ENCODE measurements at regions not wholly inside any gene's neighbourhood (a gene's known extent, or its start where the extent isn't known, plus 50 kb on each side); places are given as distances from the start of the nearest gene placed in this dataset.

DNA sequence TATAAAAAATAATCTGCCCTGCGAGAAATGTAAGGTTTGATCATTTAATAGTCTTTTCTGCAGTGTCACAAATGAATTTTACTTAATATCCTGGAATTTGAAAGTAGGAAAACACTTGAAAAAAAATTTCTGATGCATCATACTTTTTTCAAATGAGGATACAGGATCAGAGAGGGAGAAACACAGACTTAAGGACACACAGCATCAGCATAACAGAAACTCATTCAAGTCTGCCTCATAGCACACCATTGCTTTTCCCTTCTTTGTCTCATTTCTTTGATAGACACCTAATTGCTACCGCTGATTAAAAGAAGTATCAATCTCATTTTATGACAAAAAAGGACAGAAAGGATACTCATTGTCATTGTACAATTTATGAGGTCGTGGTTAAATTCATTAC is 319.0 kb downstream of the TMEM114 start:
- DNase-seq = no peak

DNA sequence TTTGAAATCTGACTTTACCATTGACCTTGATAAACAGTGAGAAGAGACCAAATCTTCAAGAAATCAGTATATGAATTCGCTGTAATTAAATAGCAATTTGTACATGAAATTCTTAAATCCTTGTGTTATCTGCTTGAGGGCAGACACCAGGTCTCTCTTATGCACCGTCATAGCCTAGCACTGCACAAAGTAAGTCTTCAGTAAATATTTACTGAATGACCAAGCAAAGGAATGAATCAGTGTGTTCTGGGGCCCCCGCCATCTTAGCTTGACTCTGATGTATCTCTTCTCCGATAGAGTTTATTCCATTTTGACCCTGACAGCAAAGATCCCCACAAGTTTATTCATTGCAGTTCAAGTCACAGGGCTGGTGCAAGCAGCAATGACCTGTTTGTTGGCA is 328.0 kb downstream of the TMEM114 start:
- no peak for DNase-seq

DNA sequence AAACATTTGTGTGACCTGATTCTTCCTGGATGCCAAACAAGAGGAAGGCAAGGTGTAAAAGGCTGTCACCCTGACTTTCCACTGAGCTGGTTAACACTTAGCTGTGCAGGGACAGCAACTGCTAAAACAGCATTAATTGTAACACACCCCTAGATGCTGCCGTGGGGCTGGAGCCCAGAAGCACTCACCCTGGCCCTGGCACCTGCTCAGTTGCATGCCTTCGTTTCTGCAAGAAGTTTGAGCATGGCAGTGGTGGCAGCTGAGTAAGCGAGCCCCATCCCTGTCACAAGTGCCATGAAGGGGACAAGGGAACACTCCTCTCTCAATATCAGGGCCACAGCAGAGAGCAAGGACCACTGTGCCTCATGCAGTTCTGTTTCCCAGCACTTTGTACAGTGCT is 330.2 kb downstream of the TMEM114 start:
- DNase-seq = no peak

DNA sequence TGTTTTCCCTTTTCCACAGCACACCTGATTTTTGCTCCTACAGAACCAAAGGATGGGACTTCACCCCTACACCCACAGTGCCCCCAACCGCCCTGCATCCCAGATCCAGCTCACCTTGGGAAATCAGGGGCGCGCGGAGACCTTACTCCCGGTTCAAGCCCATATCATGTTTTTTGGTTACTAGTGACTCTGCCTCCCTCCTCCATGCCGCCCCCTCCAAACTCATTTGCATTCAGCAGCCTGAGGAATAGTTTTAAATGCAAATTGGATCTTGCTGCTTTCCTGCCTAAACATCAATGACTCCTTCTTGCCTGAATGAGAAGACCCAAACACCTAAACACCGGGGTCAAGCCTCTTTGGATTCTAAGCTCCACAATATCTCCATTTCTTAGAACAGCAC is 331.8 kb downstream of the TMEM114 start:
- DNase-seq = no peak

DNA sequence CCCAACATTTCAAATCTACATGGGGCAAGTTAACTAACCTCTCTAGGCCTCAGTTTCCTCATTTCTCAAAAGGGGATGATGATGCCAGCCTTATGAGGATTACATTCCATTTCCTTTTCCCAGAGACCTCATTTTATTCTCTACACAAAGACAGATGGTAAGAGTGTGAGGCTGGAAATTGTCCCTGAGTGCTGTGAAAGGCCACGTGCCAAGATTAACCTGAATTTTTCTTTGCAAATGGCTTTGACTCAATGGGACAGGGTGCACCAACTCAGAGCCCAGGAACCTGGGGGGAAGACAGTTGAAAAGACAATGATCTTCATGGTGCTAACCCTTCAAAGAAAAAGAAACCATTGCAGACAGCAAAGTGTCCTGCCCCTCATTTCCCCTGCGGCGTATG is 332.8 kb downstream of the TMEM114 start:
- DNase-seq = no peak

DNA sequence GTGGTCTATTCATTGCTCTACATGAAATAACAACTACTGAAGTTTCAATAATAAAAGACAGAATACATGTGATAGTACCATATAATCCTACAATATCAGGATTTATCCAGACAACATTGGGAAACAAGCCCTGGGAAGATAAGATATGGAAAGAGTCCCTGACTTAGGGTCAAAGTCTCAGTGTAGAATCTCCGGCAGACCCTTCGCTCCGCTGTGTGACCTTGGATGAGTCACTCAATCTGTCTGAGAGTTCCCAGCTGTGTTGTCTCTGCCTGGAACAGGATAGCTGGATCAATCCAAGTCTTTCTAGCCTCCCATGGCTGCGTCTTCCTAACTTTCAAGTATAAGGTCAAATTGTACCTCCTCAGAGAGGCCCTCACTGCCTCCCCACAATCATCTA is 335.9 kb downstream of the TMEM114 start:
- DNase-seq = no peak

DNA sequence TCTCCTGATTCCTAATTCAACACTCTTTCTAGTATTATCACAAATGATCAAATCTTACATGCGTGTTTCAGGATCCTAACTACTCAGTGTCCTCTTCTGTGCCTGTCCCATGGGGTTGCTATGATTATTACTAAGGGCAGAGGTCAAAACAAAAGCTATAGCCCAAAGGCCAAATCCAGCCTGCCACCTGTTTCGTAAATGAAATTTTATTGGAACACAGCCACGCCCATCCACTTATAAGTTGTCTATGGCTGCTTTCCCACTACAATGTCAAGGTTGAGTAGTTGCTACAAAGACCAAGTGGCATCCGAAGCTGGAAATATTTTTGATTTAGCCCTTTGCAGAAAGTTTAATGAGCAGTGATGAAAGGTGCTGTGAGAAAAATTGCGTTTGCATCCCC is 336.6 kb downstream of the TMEM114 start:
- DNase-seq = no peak

DNA sequence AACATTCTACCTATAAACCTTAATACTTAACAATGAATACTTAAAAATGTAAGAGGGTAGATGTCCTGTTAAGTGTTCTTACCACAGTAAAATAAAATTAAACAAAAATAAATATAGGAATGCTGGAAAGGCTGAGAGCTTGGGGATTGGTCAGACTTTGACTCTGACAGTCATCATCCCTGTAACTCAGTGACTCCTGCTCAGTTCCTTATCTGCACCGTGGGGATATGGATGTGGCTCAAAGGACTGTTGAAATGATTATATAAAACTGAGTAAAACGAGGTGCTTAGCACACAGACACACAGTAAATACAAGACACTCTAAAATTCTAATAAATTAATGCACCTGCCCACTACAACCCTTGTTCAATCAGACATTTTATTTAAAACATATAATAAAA is 338.6 kb downstream of the TMEM114 start:
- no peak for DNase-seq

DNA sequence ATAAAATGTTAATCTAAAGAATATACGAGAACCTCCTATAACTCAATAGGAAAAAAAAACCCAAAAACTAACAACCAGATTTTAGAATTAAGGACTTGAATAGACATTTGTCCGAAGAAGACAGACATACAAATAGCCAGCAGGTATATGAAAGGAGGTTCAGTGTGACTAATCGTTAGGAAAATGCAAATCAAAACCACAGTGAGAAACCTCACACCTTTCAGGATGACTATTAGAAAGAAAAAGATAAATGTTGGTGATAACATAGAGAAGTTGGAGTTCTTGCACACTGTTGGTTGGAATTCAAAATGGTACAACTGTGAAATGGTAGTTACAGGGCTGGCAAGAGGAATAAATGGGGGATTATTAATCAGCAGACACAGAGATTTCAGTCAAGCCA is 339.0 kb downstream of the TMEM114 start:
- DNase-seq = no peak

DNA sequence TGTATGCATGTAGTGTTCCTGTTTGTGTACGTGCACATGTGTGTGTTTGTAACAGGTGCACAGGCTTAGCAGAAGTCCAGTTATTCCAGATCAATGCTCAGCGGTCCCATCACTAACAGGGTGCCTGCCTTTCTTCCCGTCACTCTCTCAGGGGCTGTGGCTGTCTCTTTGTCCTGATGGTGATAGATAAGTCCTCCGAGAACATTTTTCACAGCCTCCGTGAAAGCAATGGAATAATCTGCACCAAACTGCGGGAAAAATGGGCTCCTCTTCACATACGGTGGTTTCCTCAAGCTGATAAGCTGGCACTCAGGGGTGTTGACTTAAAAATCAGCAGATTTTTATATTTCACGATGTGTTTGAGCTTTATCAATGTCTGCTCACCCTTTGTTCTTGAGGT is 342.3 kb downstream of the TMEM114 start:
- DNase-seq = no peak

DNA sequence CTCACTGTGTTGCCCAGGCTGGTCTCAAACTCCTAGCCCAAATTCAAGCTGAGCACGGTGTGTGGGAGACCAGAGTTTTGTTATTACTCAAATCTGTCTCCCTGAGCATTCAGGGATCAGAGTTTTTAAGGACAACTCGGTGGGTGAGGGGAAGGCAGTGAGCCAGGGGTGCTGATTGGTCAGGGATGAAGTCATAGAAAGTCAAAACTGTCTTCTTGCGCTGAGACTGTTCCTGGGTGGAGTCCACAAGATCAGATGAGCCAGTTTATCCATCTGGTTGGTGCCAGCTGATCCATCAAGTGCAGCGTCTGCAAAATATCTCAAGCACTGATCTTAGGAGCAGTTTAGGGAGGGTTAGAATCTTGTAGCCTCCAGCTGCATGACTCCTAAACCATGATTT is 346.3 kb downstream of the TMEM114 start:
- DNase-seq = no peak

DNA sequence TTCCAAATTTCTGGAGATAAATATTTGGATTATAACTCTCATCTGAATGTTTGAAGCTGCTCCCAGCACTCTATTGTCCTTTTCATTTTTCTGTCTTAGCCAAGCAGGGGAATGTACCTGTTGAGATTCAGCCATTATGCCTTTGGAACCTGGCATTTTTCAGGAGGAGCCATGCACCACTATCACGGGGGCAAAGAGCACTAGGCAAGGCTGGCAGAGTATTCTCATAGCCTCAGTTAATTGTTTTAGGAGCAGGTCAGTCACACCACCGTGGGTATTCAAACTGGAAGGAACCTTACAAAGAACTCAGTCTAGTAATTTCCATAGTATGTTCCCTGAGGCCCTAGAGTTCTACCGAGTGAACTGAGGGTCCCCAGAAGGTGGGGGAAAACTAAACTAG is 348.9 kb downstream of the TMEM114 start:
- no peak for DNase-seq

DNA sequence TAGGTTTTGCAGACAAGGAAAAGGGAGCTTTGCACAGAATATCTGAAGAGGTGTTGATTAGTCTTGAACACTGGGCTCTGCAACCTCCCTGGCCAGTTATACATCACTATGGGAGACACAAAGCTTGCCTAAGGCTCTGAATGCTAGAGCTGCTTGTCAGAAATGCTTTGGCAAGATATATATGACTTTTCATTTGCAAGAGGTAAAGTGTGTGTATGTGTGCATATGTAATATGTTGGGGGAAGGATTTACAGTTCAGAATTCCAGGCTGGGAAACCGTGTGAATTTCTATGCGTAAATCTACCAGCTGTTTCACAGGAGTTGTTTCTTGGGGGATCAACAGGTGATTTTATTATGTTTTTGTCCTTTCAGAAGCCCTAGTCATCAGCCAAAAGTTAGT is 350.9 kb downstream of the TMEM114 start:
- DNase-seq = no peak

DNA sequence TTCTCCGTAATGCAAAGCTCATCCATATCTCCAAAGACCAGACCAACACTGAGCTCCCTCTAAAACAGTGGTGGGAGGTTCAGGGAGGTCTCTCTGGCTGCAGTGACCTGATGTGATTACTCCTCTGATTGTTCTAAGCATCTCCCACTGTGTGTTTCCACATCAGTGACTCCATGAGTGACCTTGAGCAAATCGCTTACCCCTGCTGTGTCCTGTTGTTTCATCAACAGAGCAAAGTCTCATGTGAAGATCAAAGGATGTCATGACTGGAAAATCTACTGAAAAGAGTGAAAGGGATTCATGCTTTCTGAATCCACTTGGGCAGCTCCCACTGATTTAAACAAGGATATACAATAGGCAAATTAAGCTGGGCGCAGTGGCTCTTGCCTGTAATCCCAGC is 352.9 kb downstream of the TMEM114 start:
- DNase-seq = no peak

DNA sequence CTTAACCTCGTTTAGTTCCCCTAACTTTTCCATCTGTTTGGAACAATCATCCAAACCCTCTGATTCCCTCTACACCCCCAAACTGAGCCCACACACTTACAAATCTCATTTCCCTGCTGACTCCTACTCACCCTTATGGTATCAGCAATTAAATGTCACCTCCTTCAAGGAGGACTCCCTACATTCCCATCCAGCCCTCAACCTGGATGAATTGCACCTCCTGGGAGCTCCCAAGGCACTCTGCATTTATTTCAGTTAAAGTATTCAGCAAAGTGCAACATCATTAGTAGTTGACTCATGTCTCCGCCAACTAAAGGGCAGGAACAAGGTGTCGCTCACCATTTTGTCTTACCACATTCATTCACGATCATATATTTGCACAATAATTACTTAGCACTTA is 353.5 kb downstream of the TMEM114 start:
- no peak for DNase-seq

DNA sequence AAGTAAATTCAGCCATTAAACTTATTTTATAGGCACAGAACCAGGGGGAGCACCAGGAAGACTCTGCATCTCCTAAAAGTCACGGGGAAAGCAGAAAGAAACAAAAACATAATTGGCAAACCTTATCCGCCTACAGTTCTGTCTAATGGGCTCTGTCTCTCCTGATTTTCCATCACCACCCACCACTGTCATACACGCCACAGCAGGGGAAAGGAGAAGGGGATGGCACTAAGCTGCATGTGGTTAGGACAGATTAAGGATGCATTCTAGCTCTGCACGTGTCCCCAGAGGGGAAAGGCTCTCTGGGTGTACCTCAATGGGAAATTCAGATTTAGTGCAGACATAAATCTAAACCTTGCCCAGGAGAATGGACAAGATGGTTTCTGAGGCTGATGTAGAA is 359.8 kb downstream of the TMEM114 start:
- no peak for DNase-seq

DNA sequence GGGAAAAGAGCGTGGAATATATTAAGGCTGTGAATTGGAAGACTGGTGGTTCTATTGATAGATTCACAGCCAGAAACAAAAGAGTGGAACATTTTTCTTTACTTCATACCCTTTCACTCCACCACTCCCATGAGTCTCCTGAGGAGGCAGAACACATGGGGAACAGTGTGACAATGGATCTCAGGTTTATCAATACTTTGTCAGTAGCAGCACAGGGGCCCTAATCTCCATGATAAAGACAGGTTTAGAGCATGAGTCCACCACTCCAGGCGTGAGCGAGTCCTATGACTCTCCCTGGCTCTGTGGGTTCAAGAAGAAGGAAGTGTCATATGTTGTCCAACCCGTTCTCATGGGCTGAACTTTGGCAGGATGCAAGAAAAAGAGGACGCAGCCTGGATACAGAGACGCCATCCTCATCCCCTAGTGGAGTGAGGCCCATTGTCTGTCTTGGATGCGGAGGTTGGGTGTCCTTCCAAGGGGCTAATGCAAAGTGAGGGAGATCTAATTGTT is 361.2 kb downstream of the TMEM114 start:
- DNase-seq = no peak

DNA sequence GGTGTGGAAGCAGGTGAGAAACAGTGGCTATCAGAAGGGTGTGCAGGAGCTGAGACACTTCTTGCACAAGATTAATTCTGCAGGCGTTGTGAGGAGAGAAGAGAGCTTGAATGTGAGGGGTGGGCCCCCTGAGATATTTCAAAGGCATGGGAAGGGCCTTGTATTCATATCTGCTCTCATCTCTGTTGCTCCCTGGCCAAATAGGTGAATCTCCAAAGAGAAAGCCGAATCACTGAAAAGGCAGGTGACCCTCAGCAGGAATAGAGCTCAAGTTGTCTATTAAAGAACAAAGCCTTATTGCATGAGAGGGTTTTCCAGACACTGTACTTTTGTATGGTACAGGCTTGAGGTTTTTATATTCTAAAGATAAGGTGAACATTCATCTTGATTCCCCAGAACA is 373.1 kb downstream of the TMEM114 start:
- DNase-seq = no peak

DNA sequence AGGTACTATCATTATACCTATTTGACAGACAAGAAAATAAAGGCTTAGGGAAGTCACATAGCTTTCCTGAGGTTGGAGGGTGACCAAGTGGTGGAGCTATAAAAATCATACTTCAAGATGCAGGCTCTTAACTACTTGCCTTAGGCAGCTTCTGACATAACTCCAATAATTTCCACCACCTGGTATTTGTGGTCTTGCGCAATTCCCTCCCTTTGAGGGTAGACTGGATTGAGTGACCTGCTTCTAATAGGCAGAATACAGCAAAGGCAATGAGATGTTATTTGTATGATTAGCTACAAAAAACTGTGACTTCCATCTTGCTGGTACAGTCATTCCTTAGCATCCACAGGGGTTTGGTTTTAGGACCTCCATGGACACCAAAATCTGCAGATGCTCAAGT is 385.5 kb downstream of the TMEM114 start:
- DNase-seq = no peak

DNA sequence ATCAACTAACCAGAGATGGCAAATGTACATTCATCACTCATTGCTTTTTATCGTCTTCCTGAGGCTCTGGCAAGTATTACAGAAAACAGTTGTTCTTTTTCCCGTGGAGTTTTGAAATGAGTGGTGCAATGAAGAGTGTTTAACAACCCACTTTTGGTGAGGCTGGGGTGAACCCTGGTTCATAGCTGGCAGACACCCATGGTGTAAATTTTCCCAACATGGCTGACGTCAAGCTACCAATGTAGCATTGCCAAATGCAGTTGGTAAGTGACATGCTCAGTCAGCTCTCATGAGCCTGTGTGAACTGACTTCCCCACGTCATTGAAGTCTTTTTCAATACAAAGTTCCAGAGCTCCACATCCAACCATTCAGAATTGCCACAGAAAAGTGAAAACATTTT is 386.2 kb downstream of the TMEM114 start:
- DNase-seq = no peak

DNA sequence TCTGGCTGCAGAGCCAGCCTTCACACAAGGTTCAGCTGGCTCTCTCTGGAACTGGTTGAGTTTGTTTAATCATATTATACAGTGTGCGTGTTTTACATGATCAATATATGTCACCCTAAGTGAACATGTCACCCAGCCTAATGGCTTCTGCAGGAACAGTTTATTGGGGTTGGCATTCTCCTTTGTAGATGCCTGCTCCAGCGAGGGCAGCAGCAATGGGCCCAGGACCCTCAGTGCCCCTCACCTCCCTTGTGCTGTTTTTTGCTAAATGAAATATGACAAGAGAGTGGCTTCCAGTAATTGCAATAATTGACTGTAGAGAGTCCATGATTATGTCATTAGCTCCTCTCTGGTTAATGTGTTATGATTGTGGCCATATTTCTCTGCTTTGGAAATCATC is 387.2 kb downstream of the TMEM114 start:
- DNase-seq = no peak

DNA sequence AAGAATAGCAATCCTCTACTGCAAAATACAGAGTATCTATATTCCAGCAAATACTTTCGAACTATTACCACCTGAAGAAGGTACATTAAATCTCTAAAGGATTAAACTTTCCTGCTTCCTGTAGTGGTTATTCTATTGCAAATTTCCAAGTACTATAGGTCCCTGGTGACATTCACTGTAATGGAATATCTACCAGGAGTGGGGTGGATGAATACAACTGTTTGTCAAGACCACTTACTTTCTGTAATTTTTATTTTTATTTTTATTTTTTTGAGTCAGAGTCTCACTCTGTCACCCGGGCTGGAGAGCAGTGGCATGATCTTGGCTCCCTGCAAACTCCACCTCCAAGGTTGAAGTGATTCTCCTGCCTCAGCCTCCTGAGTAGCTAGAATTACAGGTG is 389.5 kb downstream of the TMEM114 start:
- DNase-seq = no peak

DNA sequence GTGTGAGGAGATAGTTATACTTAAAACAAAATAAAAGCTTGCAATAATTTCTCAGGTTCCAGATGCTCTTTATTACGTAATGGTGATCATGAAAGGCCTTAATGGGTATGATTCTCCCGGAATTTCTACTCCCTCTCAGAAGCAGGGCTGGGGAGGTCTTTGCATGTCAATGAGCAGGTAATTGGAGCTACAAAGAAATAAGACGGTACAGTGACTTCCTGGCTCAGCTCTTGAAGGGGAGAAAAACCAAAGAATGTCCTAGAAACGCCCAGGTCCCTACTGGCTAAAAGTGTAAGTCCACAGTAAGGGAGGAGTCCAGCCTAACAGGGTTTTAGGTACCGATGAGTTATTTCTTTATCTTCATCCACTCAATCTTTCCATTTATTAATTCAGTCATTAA is 390.9 kb downstream of the TMEM114 start:
- no peak for DNase-seq

DNA sequence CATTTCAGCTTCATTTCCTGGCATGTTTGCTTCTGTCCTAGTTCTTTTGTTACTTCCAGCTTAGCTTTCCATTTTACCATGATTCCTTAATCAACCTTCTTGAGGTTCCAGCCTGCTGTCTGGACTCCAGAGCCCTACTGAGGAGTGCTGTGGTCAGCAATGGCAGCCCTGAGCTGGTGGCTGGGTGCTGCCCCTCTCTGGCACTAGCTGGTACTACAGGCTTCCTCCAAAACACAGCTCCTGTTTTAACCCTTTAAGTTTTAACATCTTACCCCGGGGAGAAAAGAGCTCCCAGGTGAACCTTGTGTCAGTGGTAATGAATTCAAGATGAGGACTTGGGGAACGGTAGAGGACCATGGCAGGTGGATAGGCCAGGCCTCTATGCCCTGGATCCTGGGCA is 395.5 kb downstream of the TMEM114 start:
- no peak for DNase-seq

DNA sequence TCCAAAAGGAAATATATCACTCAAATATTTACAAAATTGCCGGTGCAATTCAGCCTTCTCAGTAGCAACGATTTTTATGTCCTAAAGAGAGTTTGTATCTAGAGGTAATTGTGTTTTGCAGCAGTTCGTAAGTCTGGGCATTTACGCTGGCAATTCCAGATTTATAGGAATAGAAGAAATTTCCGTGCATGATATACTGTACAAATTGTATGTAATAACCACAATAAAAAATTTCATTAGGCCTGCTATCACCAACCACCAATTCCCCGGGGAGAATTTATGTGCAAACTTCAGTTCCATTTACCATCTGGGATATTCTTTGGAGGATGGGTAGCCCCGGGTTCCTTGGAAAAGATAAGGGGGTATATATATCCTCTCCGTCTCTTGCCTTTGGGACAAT is 401.5 kb downstream of the TMEM114 start:
- DNase-seq = no peak

Measured in left kidney (tissue), 1 donor.